Panc1 (cell line): ENCODE measurements at regions not wholly inside any gene's neighbourhood (a gene's known extent, or its start where the extent isn't known, plus 50 kb on each side); places are given as distances from the start of the nearest gene placed in this dataset.

Experiments used
- POLR2AphosphoS5 ChIP-seq: IDR thresholded peaks from 2 replicates; pipeline ENCODE4 v1.6.1; 2012; ENCODE audit warnings: mild to moderate bottlenecking, low read depth, low read length, moderate library complexity
- SIN3A ChIP-seq: IDR thresholded peaks from 2 replicates; pipeline ENCODE4 v1.6.1; 2012; ENCODE audit warnings: low read depth, mild to moderate bottlenecking, low read length, moderate library complexity, borderline replicate concordance; ENCODE audit not compliant: insufficient read depth
- TCF7L2 ChIP-seq: IDR thresholded peaks from 2 replicates; pipeline ENCODE4 v1.6.1; 2011; ENCODE audit warnings: mild to moderate bottlenecking, low read depth, low read length, inconsistent platforms
- TF ChIP-seq, protein P1 (sequence below), 2 experiments: IDR thresholded peaks; 2 replicates each; pipeline ENCODE4 v1.6.1; 2011 to 2012; ENCODE audit warnings: low read depth in 2 of 2, control low read depth in 1 of 2, low read length in 1 of 2, mild to moderate bottlenecking in 1 of 2, moderate library complexity in 1 of 2; ENCODE audit not compliant: insufficient read depth in 1 of 2
- TF ChIP-seq, protein P2 (sequence below): fragments of 450-650 bp; IDR thresholded peaks from 2 replicates; pipeline ENCODE4 v1.5.1; 2017; ENCODE audit warnings: mild to moderate bottlenecking

DNA sequence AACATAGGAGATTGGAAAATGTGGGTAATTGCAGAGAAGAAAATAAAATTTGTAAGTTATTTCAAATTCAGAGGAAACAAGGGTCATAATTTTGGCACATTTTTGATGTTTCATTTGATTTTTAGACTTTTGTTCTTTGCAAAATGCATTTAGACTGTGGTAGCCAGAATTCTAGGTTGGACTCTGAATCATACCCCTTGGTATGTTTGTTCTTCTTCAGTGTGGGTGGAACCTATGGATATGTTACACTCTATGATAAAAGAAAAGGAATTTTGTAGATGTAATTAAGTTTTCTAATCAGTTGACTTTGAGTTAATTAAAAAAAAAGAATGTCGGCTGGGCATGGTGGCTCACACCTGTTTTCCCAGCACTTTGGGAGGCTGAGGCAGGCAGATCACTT, 827.0 kb downstream of the AACS start:
- TF ChIP-seq, protein P1, sequence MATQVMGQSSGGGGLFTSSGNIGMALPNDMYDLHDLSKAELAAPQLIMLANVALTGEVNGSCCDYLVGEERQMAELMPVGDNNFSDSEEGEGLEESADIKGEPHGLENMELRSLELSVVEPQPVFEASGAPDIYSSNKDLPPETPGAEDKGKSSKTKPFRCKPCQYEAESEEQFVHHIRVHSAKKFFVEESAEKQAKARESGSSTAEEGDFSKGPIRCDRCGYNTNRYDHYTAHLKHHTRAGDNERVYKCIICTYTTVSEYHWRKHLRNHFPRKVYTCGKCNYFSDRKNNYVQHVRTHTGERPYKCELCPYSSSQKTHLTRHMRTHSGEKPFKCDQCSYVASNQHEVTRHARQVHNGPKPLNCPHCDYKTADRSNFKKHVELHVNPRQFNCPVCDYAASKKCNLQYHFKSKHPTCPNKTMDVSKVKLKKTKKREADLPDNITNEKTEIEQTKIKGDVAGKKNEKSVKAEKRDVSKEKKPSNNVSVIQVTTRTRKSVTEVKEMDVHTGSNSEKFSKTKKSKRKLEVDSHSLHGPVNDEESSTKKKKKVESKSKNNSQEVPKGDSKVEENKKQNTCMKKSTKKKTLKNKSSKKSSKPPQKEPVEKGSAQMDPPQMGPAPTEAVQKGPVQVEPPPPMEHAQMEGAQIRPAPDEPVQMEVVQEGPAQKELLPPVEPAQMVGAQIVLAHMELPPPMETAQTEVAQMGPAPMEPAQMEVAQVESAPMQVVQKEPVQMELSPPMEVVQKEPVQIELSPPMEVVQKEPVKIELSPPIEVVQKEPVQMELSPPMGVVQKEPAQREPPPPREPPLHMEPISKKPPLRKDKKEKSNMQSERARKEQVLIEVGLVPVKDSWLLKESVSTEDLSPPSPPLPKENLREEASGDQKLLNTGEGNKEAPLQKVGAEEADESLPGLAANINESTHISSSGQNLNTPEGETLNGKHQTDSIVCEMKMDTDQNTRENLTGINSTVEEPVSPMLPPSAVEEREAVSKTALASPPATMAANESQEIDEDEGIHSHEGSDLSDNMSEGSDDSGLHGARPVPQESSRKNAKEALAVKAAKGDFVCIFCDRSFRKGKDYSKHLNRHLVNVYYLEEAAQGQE (IDR thresholded peaks at IDR 0.05; ENCODE audit: insufficient read depth in 1 of 2, low read depth in 2 of 2, low read length in 1 of 2), result no peak
- TF ChIP-seq, protein P2, sequence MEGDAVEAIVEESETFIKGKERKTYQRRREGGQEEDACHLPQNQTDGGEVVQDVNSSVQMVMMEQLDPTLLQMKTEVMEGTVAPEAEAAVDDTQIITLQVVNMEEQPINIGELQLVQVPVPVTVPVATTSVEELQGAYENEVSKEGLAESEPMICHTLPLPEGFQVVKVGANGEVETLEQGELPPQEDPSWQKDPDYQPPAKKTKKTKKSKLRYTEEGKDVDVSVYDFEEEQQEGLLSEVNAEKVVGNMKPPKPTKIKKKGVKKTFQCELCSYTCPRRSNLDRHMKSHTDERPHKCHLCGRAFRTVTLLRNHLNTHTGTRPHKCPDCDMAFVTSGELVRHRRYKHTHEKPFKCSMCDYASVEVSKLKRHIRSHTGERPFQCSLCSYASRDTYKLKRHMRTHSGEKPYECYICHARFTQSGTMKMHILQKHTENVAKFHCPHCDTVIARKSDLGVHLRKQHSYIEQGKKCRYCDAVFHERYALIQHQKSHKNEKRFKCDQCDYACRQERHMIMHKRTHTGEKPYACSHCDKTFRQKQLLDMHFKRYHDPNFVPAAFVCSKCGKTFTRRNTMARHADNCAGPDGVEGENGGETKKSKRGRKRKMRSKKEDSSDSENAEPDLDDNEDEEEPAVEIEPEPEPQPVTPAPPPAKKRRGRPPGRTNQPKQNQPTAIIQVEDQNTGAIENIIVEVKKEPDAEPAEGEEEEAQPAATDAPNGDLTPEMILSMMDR, result no peak
- TF ChIP-seq POLR2AphosphoS5 (no peak), TCF7L2 (no peak), SIN3A (no peak)
